ENCODE measurements at regions not wholly inside any gene's neighbourhood (a gene's known extent, or its start where the extent isn't known, plus 50 kb on each side); places are given as distances from the start of the nearest gene placed in this dataset.

GRCh38 chr7:111663771-111664170 is 101.5 kb upstream of the IMMP2L start:
- no peak overlapping the region for H3K4me3 ChIP-seq (ENCODE audit: low read depth, low read length)
- no peak for DNase-seq
- TF ChIP-seq CTCF (IDR thresholded peaks at IDR 0.05; ENCODE audit: low read depth, low read length), result no peak
- no peaks in the 10 kb centered on the region; the same call in 1 of the 2 replicates for H3K4me1 ChIP-seq
- H3K36me3 ChIP-seq, result no peaks in the 10 kb centered on the region
- no peaks in the 10 kb centered on the region for H3K9me3 ChIP-seq
- H3K27me3 ChIP-seq, result no peaks in the 10 kb centered on the region

DNA sequence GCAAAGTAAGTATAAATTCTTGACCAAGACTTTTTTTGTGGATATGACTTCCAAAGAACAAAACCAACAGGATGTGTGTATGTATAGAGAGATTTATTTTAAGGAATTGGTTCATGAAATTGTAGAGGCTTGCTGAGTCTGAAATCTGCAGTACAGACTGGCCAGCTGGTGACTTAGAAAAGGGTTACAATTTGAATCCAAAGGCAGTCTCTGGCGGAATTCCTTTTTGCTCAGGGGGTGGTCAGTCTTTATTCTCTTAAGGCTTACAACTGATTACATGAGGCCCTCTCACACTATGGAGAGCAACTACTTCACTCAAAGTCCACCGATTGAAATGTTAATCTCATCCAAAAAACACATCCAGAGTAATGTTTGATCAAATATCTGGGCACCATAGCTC is 100.1 kb upstream of the IMMP2L start:
- no peak for TF ChIP-seq CTCF (IDR thresholded peaks at IDR 0.05; ENCODE audit: low read depth, low read length)
- no peaks in the 10 kb centered on the region for H3K36me3 ChIP-seq
- no peak overlapping the region for H3K4me3 ChIP-seq (ENCODE audit: low read depth, low read length)
- H3K9me3 ChIP-seq, result no peaks in the 10 kb centered on the region
- no peaks in the 10 kb centered on the region for H3K27me3 ChIP-seq
- peaks cover under 1% of the 10 kb centered on the region; the same call in 1 of the 2 replicates for H3K4me1 ChIP-seq
- no peak for DNase-seq

GRCh38 chr7:111660478-111660877 is 98.2 kb upstream of the IMMP2L start:
- Histone ChIP-seq H3K9me3 (no peaks in the 10 kb centered on the region), H3K36me3 (no peaks in the 10 kb centered on the region), H3K4me1 (peaks cover 4% of the 10 kb centered on the region), H3K27me3 (no peaks in the 10 kb centered on the region), H3K4me3 (ENCODE audit: low read depth, low read length) (no peak overlapping the region)
- DNase-seq, result no peak
- TF ChIP-seq CTCF (IDR thresholded peaks at IDR 0.05; ENCODE audit: low read depth, low read length), result no peak

GRCh38 chr7:111658546-111658945 is 96.3 kb upstream of the IMMP2L start:
- Histone ChIP-seq H3K27me3 (no peaks in the 10 kb centered on the region), H3K36me3 (no peaks in the 10 kb centered on the region), H3K4me1 (peaks cover 7% of the 10 kb centered on the region), H3K4me3 (ENCODE audit: low read depth, low read length) (no peak overlapping the region), H3K9me3 (no peaks in the 10 kb centered on the region)
- TF ChIP-seq CTCF (IDR thresholded peaks at IDR 0.05; ENCODE audit: low read depth, low read length), result no peak
- no peak for DNase-seq

- Histone ChIP-seq H3K27me3 (no peaks in the 10 kb centered on the region), H3K4me3 (ENCODE audit: low read depth, low read length) (no peak overlapping the region), H3K4me1 (peaks cover 7% of the 10 kb centered on the region), H3K9me3 (no peaks in the 10 kb centered on the region), H3K36me3 (no peaks in the 10 kb centered on the region)
- no peak for TF ChIP-seq CTCF (IDR thresholded peaks at IDR 0.05; ENCODE audit: low read depth, low read length)
- no peak for DNase-seq
Measured at GRCh38 chr7:111657018-111657417, 94.7 kb upstream of the IMMP2L start.

- DNase-seq, result no peak
- Histone ChIP-seq H3K9me3 (no peaks in the 10 kb centered on the region), H3K36me3 (no peaks in the 10 kb centered on the region), H3K27me3 (no peaks in the 10 kb centered on the region), H3K4me1 (peaks cover 20% of the 10 kb centered on the region), H3K4me3 (ENCODE audit: low read depth, low read length) (no peak overlapping the region)
- TF ChIP-seq CTCF (IDR thresholded peaks at IDR 0.05; ENCODE audit: low read depth, low read length), result no peak
Measured at GRCh38 chr7:111654343-111654742, 92.1 kb upstream of the IMMP2L start.
